HG03575 (cell line): ENCODE measurements at regions not wholly inside any gene's neighbourhood (a gene's known extent, or its start where the extent isn't known, plus 50 kb on each side); places are given as distances from the start of the nearest gene placed in this dataset.
"Not testable (repeated sequence)": the region's sequence is repeated elsewhere in the genome, so short reads cannot be mapped to it uniquely, and the experiment has no call there.

Experiments
- ATAC-seq: cut with Tn5 transposase; IDR thresholded peaks from one replicate; pipeline ENCODE4 v1.9.1; 2021; ENCODE audit not compliant: unreplicated experiment, insufficient number of reproducible peaks, low FRiP score; ENCODE audit errors: extremely low read depth

DNA sequence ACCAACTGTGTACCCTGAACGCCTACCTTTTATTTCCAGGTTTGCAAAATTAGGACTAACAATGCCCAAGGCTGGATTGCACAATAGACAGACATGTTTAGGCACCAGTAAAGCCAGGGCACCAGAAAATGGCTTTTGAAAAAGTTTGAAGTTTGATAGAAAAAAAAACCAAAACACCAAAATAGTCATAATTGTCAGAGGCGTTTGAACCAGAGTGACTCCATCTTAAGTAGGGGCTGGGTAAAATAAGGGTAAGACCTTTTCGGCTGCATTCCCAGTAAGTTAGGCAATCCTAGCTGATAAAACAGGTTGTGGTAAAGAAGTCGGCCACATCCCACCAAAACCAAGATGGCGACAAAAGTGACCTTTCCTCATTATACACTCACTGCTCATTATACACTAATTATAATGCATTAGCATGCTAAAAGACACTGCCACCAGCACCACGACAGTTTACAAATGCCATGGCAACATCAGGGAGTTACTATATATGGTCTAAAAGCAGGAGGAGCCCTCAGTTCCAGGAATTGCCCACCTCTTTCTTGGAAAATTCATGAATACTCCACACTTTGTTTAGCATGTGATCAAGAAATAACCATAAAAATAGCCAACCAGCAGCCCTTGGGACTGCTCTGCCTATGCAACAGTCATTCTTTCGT is 71.2 kb upstream of the EPCAM start:
- no peak for ATAC-seq

DNA sequence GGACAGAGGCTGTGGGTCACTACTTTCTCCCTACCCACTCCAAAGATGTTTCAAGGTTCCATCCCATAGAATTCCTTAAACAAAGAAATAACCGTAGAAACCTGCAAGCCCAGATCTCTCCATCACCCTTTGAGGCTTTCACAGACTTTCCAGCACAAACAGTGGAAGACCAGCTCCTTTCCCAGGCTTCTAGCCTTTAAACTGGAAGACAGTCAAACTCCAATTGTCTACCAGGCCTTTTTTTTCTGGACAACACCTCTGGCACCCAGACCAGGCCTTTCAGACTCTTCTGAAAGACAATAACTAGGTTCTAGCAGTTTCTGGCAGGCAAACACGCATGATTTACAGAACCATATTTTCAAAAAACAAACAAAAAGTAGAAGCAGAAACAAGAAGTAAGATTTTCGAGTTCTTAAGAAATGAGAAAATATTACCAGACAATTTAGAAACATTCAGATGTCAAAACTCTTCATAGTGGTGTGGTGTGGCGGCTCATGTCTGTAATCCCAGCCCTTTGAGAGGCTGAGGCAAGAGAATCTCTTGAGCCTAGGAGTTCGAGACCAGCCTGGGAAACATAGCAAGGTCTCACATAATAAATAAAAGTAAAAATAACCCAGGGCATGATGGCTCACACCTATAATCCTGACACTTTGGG is 73.0 kb upstream of the EPCAM start:
- no peak for ATAC-seq

DNA sequence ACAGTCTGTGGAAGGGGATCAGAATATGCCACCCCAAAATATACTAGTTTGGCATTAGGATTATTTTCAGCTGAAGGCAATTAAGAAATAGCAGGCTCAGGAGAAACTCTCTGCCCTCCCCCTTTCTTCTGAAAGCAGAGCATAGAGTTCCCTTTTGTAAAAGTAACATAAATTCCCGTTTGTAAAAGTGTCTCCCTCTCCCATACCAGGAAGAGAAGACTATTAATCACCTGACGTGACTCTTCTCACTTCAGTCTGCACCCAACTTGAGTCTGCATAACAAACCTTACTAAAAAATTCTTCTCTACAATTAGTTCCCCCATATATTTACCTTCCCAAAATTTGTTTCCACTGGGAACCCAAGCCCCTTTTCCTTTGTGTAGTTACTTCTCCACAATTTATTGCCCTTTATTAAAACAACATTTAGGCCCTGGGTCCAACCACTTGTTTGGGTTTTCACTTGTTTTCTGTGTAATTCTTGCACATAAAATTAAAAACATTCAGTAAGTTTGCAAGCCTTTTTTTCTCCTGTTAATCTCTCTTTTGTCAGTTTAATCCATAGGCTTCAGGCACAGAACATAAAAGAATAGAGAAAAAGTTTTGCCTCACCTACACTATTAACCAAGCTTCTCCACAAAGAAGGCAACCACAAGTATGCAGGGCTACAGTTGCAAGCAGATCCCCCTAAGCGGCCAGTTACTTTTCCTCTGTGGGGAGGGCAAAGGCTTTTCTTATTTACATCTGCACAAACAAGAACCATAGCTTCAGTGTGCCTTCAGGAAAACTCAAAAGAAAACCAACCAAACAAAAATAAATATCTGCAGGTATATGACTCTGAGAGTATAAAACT is 73.8 kb upstream of the EPCAM start:
- no peak for ATAC-seq

DNA sequence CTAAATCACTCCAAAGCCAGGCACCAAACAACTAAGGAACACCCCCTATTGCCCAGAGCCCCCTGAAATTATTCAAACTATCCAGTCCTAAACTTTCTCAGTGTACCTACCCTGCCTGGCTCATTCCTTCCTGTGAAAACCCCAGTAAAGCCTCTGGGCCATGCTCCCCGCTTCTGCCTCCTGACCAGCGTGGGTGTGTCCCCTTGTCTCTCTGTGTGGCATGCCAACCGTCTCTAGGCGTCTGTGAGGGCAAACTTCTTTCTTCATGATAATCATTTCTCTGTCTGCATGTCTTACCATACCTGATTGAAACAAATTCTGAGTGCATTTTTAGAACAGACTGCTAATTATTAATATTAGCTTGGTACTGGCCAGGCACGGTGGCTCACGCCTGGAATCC is 75.1 kb upstream of the EPCAM start:
- no peak for ATAC-seq

DNA sequence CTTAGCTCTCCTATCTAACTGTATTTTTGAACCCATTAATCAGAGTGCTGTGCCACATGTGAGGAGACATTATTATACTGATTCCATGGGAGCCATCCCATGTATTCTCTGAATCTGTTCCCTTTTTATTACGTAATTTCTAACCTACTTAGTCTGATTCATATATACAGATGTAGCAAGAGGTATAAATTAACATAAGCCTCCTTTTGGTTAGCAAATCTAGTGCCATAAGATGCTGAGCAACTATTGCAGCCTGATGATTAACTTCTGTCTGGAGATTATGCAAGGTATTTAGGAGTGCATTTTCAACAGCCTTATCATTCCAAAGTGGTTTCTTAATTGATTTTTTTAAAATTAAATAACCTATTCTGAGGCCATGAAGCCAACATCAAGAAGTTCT is 80.2 kb upstream of the EPCAM start:
- ATAC-seq = no peak

DNA sequence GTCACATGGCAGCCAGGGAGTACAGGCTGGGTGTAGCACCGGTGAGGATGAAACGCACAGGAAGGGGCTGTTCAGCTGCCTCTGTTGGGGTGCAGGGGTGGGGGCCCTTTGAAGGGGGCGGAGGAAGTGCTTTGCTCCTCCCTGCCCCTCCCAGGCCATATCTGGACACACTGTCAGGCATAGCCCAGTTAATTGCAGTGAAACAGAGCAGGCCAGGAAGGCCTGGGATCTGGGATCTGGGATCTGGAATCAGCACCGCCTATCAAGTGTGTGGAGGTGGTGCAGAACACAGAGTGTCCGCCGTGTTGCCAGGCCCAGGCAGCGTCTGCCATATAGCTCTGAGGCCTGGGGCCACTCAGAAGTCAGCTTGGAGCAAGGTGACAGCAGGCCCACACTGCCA is 85.5 kb upstream of the EPCAM start:
- ATAC-seq = no peak

DNA sequence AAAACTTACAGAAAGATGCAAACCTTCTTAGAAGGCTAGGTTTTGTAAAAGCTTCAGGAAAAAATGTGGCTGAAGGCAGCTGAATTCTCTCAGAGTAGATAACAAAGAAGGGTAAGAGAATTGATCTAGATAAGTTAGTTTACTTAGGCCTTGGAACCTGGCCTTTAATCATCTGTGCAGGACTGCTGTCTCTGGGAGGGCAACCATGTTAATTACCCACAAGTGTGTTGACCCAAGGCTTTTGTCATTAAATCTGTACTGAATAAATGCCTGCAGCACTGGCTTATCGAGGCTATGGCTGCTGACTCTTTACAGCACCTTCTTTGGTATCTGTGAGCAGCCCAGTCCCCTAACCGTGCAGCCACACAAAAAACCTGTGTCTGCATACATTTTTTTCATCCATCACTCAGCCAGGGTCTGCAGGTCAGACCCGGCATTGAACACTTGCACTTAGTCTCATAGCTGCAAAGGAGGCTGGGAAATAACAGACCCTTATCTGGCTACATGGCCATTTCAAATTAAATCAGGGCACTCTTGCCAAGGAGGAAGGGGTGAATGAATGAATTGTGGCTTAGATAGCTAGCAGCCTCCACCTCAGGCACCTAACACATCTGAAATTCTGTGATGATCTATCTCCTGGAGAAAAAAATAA is 86.4 kb upstream of the EPCAM start:
- no peak for ATAC-seq

DNA sequence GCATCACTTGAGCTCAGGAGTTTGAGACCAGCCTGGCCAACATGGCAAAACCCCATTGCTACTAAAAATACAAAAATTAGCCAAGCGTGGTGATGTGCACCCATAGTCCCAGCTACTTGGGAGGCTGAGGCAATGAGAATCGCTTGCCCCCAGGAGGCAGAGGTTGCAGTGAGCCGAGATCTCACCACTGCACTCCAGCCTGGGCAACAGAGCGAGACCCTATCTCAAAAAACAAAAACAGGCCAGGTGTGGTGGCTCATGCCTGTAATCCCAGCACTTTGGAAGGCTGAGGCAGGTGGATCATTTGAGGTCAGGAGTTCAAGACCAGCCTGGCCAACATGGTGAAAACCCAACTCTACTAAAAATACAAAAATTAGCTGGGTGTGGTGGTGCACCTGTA is 89.6 kb upstream of the EPCAM start:
- ATAC-seq = not testable (repeated sequence)

DNA sequence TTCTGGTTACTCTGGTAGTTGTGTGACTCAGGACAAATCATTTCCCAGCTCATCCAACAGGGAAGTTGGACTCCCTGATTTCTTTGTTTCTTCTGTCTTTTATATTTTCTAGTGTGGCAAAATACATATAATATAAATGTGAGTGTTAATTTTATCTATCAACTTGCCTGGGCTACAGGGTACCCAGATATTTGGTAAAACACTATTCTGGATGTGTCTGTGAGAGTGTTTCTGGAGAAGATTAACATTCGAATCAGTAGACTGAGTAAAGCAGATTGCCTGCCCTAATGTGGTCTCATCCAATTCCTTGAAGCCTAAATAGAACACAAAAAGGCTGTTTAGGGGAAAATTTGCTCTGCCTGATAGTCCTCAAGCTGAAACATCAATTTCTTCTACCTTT is 91.1 kb upstream of the EPCAM start:
- no peak for ATAC-seq

DNA sequence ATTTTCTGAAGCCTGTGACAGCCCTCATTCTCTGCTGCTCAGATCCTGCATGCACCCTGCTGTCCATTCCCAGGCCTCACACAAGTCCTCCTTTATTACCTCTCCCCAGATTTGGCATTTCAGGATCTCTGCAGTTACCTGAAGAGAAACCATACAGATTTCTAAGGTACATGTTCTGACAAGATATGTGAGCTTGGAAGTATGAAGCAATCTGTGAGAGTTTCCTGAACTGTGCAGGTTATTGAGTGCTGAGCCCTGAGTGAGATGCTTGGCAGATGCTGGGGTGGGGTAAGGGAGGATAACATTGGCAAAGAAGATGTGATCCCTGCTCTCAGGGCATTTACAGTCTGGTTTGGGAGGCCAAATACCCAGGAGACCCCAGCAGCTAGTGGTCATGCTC is 91.9 kb upstream of the EPCAM start:
- ATAC-seq = no peak

DNA sequence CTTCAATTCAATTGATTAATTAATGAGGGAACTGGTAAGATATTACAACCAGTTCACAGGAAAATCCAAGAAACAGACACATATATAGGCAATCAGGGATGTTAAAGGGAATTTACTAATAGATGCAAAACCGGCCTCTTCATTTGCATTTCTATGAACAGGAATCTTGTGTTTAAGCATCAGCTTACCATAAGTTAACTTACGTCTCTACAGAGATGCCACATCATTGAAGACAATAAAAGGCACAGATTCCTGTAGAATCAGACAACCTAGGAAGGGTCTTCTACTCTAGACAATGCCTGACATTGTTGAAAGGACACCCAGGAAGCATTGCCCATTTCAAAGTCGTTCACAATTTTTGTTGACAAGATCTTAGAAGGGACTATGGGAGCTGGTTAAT is 93.0 kb upstream of the EPCAM start:
- no peak for ATAC-seq

DNA sequence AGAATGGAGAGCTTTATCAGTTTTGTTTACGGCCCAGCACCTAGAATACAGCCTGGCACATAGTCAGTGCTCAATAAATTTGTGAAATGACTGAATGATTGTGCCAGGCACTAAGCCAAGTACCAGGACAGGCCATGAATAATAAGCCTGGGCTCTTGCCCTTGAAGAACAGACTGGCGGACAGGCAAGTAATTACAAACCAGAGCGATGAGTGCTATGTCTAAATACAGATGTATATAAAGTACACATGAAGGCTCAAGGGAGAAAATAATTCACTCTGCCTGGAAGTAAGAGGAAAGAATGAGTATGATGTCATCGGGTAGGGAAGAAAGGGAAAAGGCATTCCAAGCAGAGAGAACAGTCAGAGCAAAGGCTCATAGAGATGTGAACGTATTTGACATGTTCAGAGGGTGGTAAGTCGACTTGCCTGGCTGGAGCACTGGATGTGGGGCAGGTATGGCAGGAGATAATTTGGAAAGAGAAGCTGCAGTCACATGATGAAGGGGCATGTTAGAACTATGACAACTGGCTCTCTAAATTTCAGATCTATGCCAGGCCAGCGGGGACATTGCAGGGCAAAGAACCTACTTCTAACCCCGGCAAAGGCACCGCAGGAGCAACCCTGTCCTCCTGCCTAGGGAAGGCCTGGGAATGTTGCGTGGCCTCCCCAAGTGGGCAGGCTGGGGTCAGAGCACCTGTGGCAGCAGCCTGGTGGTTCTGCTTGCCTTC is 94.9 kb upstream of the EPCAM start:
- ATAC-seq = no peak

DNA sequence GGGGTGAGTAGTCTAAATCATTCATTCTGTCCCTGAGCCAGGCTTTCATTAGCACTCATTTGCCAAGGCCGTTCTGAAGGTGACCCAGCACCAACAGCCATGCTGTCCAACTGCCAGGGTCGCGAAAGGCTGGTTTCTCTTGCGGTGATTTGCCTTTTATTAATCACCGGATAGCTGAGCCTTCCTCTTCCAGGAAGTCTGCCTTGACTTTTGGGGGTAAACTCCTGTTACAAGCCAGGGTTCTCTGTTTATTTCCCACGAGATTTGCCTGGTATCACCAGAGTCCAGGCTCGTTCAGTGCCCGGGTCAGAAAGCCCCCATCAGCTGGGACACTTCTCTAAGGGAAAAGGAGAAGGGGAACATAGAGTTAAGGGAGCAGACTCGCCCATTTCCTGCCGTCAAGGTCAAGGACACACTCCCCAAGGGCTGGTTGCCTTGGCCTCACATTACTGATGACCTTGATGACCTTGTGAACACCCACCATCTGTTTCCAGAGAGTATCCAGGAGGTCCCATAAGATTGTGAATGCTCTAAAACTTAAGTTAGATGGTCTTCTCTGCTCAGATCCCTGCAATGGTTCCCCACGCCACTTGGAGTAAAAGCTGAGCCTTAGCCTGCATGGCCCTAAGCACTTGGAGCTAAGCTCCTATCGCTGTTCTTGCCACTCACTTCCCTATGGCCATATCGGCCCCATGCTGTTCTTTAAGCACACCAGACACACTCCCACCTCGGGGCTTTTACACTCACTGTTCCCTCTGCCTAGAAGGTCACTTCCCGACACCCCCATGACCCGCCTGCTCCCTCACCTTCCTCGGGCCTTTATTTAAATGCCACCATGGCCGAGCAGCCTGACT is 96.0 kb upstream of the EPCAM start:
- ATAC-seq = no peak

DNA sequence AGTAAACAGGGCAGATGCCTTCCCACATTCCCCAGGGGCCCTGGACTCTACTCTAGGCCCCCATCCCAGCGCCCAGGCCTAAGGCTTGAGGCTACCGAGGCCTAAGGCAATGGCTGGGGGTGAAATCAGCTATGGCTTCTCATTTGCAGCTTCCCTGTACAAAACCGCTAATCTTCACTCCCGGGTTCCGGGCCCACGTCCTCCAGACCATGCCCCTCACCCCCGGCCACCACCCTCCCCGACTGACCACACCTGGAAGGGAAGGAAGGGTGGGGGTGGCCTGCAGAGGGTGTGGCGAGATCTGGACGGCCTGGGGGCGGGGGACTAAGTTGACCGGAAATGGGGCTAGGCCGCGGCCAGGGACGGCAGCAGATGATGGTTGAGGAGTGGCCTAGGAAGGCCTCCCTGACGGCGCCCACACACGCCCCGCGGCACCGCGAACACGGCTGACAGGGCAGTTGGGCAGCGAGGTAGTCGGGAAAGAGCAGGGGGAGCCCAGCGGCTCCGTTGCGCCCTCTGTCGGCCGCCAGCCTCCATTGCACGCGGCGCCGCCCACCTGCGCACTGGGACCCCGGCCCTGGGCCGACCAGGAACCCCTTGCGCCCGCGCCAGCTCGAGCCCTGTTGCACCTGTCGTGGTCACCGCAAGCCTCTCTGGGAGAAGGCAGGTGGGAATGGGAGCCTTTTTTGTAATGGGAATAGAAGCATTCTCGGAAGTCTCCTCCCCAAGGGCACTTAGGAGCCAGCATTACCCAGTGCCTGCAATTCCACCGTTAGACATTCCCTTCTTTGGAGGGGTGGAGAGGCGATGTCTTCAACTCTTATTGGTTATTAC is 95.9 kb upstream of the CALM2 start:
- ATAC-seq = no peak

DNA sequence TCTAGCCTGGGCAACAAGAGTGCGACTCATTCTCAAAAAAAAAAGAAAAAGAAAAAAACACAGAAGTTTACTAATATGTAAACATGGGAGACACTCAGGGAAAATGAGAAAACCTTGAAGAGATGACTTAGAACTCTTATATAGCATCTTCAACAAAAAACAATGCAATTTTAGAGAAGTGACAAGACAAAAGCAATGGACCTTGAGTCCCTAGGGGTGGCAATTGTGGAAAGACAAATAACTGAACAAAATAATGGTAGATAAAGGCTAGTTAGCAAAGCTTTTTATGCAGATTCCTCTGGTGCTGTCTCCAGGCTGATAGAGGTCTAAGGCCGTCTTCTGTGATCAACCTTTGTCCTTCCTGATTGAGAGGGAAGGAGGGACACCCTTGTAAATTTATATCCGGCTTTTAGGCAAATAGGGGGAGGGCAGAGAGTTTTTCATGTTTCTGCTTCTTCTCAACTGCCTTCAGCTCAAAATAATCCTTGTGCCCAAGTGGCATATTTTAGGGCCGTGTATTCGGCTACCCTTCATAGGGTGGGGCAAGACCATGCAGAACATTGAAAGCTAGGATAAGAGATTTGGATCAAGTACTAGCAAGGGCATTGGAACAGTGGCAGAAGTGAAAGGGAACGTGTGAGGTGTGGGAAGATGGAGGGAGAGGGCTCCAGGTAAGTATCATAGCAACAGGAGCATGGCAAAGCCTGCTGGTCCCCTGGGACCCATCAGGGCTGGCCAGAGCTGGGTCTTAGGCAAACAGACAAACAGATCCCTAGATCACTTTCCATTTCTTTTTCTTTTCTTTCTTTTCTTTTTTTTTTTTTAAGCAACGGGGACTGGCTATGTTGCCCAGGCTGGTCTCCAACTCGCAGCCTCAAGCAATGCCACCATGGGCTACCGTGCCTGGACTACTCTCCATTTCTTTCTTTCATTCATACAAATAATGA is 95.0 kb upstream of the CALM2 start:
- no peak for ATAC-seq

DNA sequence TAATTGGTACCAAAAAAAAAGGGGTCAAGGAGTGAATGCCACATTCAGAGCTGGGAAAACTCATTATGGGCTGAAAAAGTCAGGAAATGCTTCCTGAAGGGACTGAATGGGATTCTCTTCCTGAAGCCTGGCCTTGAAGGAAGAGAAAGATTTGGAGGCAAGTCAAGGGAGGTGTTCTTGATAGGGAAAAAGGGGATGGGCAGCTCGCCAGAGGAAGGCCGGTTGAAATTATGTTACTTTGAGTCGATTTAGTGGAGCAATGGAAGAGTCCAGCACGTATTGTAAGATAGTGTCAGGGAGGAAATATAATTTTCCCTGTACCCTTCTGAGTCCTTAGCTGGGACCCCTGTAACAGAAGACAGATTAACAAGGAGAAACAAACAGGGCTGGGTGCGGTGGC is 94.1 kb upstream of the CALM2 start:
- ATAC-seq = no peak
